Transverse colon (tissue), 4 donors: ENCODE measurements at regions not wholly inside any gene's neighbourhood (a gene's known extent, or its start where the extent isn't known, plus 50 kb on each side); places are given as distances from the start of the nearest gene placed in this dataset.
A peak's percentile ranks its signal among the peaks of the same experiment; 100 is the strongest.
"Not testable (repeated sequence)": the region's sequence is repeated elsewhere in the genome, so short reads cannot be mapped to it uniquely, and the experiment has no call there.

Experiments
- DNase-seq: peaks from one replicate; pipeline ENCODE4 v3.0.0-alpha.2; 2019
- H3K27ac ChIP-seq, 4 donors: fragments of 200-600 bp; sonication (generic); 2 replicates each; pipeline ENCODE4 v1.5.1; 2016 to 2018; ENCODE audit warnings: inconsistent platforms in 4 of 4
- H3K27me3 ChIP-seq: fragments of 200-600 bp; sonication (generic); 2 replicates; pipeline ENCODE4 v1.5.1; 2017; ENCODE audit warnings: inconsistent platforms
- H3K36me3 ChIP-seq, 4 donors: fragments of 200-600 bp; sonication (generic); 2 replicates each; pipeline ENCODE4 v1.5.1; 2017 to 2019; ENCODE audit warnings: inconsistent platforms in 4 of 4
- H3K4me1 ChIP-seq, 4 donors: fragments of 200-600 bp; sonication (generic); 2 replicates each; pipeline ENCODE4 v1.5.1; 2017 to 2020; ENCODE audit warnings: inconsistent platforms in 4 of 4
- H3K4me3 ChIP-seq, 4 donors: fragments of 200-600 bp; sonication (generic); 1 replicate in 1 of 4; 2 replicates in 3 of 4; pipeline versions ENCODE4 v1.5.1 to v1.6.1; 2017 to 2019; ENCODE audit warnings: inconsistent platforms in 4 of 4
- H3K9me3 ChIP-seq, 2 donors: fragments of 200-600 bp; sonication (generic); 2 replicates each; pipeline ENCODE4 v1.5.1; 2017 to 2019; ENCODE audit warnings: inconsistent platforms in 2 of 2
- CTCF ChIP-seq, 5 experiments: fragments of 200-600 bp in 3 of 5; fragments of 450-650 bp in 2 of 5; sonication (generic) in 3 of 5; IDR thresholded peaks; 1 replicate in 2 of 5; 2 replicates in 3 of 5; pipeline ENCODE4 v1.5.1; 2016 to 2017; ENCODE audit warnings: antibody characterized with exemption in 5 of 5, inconsistent platforms in 3 of 5, mild to moderate bottlenecking in 2 of 5, moderate library complexity in 1 of 5
- EP300 ChIP-seq: sonication (generic); formaldehyde crosslinking; IDR thresholded peaks from one replicate; pipeline ENCODE4 v1.6.1; 2017; ENCODE audit warnings: antibody characterized with exemption, low read depth
- POLR2A ChIP-seq: fragments of 450-650 bp; IDR thresholded peaks from one replicate; pipeline ENCODE4 v1.6.1; 2016; ENCODE audit warnings: antibody characterized with exemption, mild to moderate bottlenecking, moderate library complexity
- POLR2AphosphoS5 ChIP-seq, 3 donors: sonication (generic); formaldehyde crosslinking; IDR thresholded peaks; one replicate each; pipeline ENCODE4 v1.6.1; 2016; ENCODE audit warnings: antibody characterized with exemption in 3 of 3
- WGBS, 2 donors: methylation state at CpG; one replicate each; pipeline ENCODE4 v1.1.5; 2018; ENCODE audit warnings: low coverage in 1 of 2; 5-methylcytosine and 5-hydroxymethylcytosine counted together
- in situ Hi-C, 4 donors: fragments of 200-750 bp; cut with MboI; loops; one replicate each; pipeline versions ENCODE4 v1.15.0 to v1.15.1; 2017; ENCODE audit warnings: low sequenced_read_pairs in 3 of 4, low pct_ligation_motif_present in 1 of 4, low pct_unique_long_range_greater_than_20kb in 1 of 4
- intact Hi-C: fragments of 100-400 bp; cut with DNase I; formaldehyde crosslinking; loops from one replicate; pipeline ENCODE4 v1.15.1; 2023; ENCODE audit warnings: low total_unique reads

GRCh38 chr20:53676987-53677386, 83.3 kb upstream of the ZNF217 start:
- no peaks in the 10 kb centered on the region for H3K27me3 ChIP-seq
- no peak overlapping the region for H3K4me3 ChIP-seq
- H3K4me1 ChIP-seq, result peaks cover 0 to 35% (median 5%) of the 10 kb centered on the region in 4 donors
- WGBS, 2 donors, result 97% methylated on average over 8 of the region's 8 CpGs; no CpG with 5 or more reads in 1 of the 2 donors
- DNase-seq, result no peak
- intact Hi-C loops, result no loop called here
- TF ChIP-seq CTCF (IDR thresholded peaks at IDR 0.05) (no peak), POLR2AphosphoS5 (IDR thresholded peaks at IDR 0.05) (no peak), POLR2A (no peak), EP300 (no peak)
- in situ Hi-C loops, result no loop called here
- H3K9me3 ChIP-seq, result no peaks in the 10 kb centered on the region
- H3K27ac ChIP-seq, result no peak overlapping the region
- no peaks in the 10 kb centered on the region for H3K36me3 ChIP-seq

- no peak overlapping the region for H3K4me3 ChIP-seq
- H3K27me3 ChIP-seq, result no peaks in the 10 kb centered on the region
- in situ Hi-C loops (no loop called here), intact Hi-C loops (no loop called here)
- 73 to 77% methylated on average over 2 of the region's 2 CpGs for WGBS, 2 donors
- TF ChIP-seq EP300 (no peak), POLR2A (no peak), CTCF (IDR thresholded peaks at IDR 0.05) (no peak), POLR2AphosphoS5 (IDR thresholded peaks at IDR 0.05) (no peak)
- no peaks in the 10 kb centered on the region for H3K36me3 ChIP-seq
- H3K4me1 ChIP-seq, result peaks cover 0 to 40% (median 7%) of the 10 kb centered on the region in 4 donors
- H3K9me3 ChIP-seq, result no peaks in the 10 kb centered on the region
- H3K27ac ChIP-seq, result no peak overlapping the region
- no peak for DNase-seq
These were observed 82.8 kb upstream of the ZNF217 start for GRCh38 chr20:53676519-53676822.

GRCh38 chr20:53672484-53673129, 79.0 kb upstream of the ZNF217 start:
- Histone ChIP-seq H3K4me1 (peaks cover 0 to 30% (median 13%) of the 10 kb centered on the region in 4 donors), H3K27me3 (no peaks in the 10 kb centered on the region), H3K9me3 (no peaks in the 10 kb centered on the region), H3K27ac (no peak overlapping the region), H3K4me3 (no peak overlapping the region), H3K36me3 (no peaks in the 10 kb centered on the region)
- in situ Hi-C loops, result no loop called here
- 84 to 90% methylated on average over 8 to 10 of the region's 10 CpGs for WGBS, 2 donors
- DNase-seq, result no peak
- intact Hi-C loops, result no loop called here
- no peak for TF ChIP-seq CTCF (IDR thresholded peaks at IDR 0.05)
- no peak for TF ChIP-seq POLR2A
- TF ChIP-seq POLR2AphosphoS5 (IDR thresholded peaks at IDR 0.05), result no peak
- no peak for TF ChIP-seq EP300

GRCh38 chr20:53671370-53671769, 77.7 kb upstream of the ZNF217 start:
- WGBS, 2 donors, result 38 to 74% methylated on average over 1 to 2 of the region's 2 CpGs

GRCh38 chr20:53669517-53670313, 76.1 kb upstream of the ZNF217 start:
- H3K36me3 ChIP-seq, H3K9me3 ChIP-seq, DNase-seq, in situ Hi-C loops, intact Hi-C loops, H3K27me3 ChIP-seq: not testable (repeated sequence)
- H3K27ac ChIP-seq, result peak overlapping the region; percentile 60 to 89 (median 80)
- WGBS, 2 donors, result 85 to 89% methylated on average over 15 to 16 of the region's 16 CpGs
- peaks cover 0 to 30% (median 13%) of the 10 kb centered on the region in 4 donors for H3K4me1 ChIP-seq
- peak overlapping the region in 1 of 4 donors; percentile 25 for H3K4me3 ChIP-seq

More at GRCh38 chr20:53671370-53671769, 77.7 kb upstream of the ZNF217 start:
- no peaks in the 10 kb centered on the region for H3K27me3 ChIP-seq
- in situ Hi-C loops (no loop called here), intact Hi-C loops (no loop called here)
- H3K9me3 ChIP-seq, result no peaks in the 10 kb centered on the region
- H3K4me3 ChIP-seq, result no peak overlapping the region
- TF ChIP-seq POLR2AphosphoS5 (IDR thresholded peaks at IDR 0.05) (no peak), CTCF (IDR thresholded peaks at IDR 0.05) (peak in 1 of 5 experiments; percentile 11)
- peaks cover 0 to 27% (median 13%) of the 10 kb centered on the region in 4 donors for H3K4me1 ChIP-seq
- H3K36me3 ChIP-seq, result no peaks in the 10 kb centered on the region
- DNase-seq, result no peak
- peak overlapping the region in 3 of 4 donors; percentile 8 to 42 (median 13) for H3K27ac ChIP-seq
